ENCODE measurements at regions not wholly inside any gene's neighbourhood (a gene's known extent, or its start where the extent isn't known, plus 50 kb on each side); places are given as distances from the start of the nearest gene placed in this dataset.

DNA sequence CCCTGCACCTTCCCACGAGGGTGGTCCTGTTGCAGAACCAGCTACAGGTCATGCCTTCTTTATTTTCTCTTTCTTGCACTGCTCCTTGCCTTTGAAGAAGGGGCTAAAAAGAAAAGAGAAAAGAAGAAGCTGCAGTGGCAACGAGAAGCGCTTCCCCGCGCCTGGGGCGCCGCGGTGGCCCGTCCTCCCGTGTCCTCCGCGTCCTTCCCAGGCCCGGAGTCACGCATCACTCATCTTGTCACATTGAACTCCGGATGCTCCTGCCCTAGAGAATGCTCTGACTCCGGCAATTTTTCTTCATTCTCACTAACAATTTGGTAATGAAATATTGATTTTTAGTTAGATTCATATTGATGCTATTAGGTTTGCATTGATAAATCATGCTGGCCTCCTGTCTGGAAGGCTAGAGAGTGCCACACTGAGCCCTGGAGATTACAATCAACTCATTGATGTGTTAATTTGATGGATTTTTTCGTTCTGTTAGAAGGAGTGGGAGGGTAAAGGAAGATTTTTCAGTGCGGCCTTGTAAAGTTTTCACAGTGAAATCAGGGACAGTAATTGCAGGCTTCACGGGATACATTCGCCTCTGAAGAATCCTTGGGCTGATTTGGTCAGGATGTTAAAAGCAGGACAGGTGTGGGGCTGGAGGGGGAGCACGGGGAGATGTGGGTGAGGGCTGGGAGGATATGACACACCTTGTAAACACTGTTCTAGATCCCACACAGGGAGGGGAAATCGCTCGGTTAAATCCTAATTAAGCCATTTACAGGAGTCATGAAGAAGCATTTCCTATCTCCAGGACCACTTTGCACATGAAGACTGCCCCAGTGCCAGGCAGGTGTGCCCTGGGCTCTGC, 349.3 kb downstream of the ZNF516 start:
- in situ Hi-C loops (cut with HindIII; ENCODE audit: low sequenced_read_pairs): no loop called here
- H3K4me3 ChIP-seq (ENCODE audit: low read depth, low read length): no peak overlapping the region
- no peak for DNase-seq (ENCODE audit: low read depth, low spot score)
- TF ChIP-seq CTCF (IDR thresholded peaks at IDR 0.05; ENCODE audit: low read depth, low read length): no peak

- H3K4me3 ChIP-seq (ENCODE audit: low read depth, low read length): no peak overlapping the region
- in situ Hi-C loops (cut with HindIII; ENCODE audit: low sequenced_read_pairs): no loop called here
Measured at GRCh38 chr18:76144844-76145243, 350.2 kb downstream of the ZNF516 start.

GRCh38 chr18:76142611-76143010, 352.4 kb downstream of the ZNF516 start:
- in situ Hi-C loops (cut with HindIII; ENCODE audit: low sequenced_read_pairs): no loop called here
- no peak for TF ChIP-seq CTCF (IDR thresholded peaks at IDR 0.05; ENCODE audit: low read depth, low read length)
- DNase-seq (ENCODE audit: low read depth, low spot score): no peak
- H3K4me3 ChIP-seq (ENCODE audit: low read depth, low read length): no peak overlapping the region

More at GRCh38 chr18:76144844-76145243, 350.2 kb downstream of the ZNF516 start:
- no peak for TF ChIP-seq CTCF (IDR thresholded peaks at IDR 0.05; ENCODE audit: low read depth, low read length)
- no peak for DNase-seq (ENCODE audit: low read depth, low spot score)

DNA sequence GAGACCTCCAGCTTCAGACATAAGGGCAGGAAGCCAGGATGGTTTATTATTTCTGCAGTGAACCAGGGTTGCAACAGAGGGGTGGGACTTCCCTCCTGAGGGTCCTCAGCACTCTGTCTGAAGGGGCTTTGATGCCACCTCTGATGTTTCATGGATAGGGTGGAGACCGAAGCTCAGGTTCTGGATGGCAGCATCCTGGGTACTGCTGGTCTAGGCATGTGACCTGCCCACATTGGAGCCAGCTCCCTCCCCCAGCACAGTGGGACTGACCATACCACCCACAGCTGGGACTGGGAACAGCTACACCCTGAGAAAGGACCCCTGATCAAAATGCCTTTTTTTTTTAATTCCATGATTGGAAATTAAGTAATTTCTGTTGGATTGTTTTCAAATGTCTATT, 355.2 kb downstream of the ZNF516 start:
- no peak overlapping the region for H3K4me3 ChIP-seq (ENCODE audit: low read depth, low read length)
- no peak for TF ChIP-seq CTCF (IDR thresholded peaks at IDR 0.05; ENCODE audit: low read depth, low read length)
- DNase-seq (ENCODE audit: low read depth, low spot score): no peak
- in situ Hi-C loops (cut with HindIII; ENCODE audit: low sequenced_read_pairs): no loop called here

- no peak overlapping the region for H3K4me3 ChIP-seq (ENCODE audit: low read depth, low read length)
- DNase-seq (ENCODE audit: low read depth, low spot score): no peak
- in situ Hi-C loops (cut with HindIII; ENCODE audit: low sequenced_read_pairs): no loop called here
- no peak for TF ChIP-seq CTCF (IDR thresholded peaks at IDR 0.05; ENCODE audit: low read depth, low read length)
Measured at GRCh38 chr18:76137216-76137615, 357.8 kb downstream of the ZNF516 start.

DNA sequence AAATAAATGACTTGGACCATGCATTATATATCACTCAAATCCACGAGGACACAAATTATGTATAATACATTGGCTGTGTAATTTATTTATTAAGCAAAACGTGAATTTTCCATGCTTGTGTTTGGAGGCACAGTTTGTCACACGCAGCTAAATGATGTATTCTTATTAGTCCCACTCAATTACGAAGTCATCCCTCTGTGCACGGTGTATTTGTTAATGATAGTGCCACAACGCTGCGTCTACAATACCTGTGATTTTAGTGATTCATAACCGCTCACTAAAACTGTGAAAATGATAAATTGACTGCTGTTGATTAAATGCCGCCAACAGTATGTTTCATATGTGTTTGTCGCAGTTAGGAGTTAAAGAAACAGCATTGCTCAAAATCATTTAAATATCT, 358.3 kb downstream of the ZNF516 start:
- H3K4me3 ChIP-seq (ENCODE audit: low read depth, low read length): no peak overlapping the region
- no peak for TF ChIP-seq CTCF (IDR thresholded peaks at IDR 0.05; ENCODE audit: low read depth, low read length)
- in situ Hi-C loops (cut with HindIII; ENCODE audit: low sequenced_read_pairs): no loop called here
- no peak for DNase-seq (ENCODE audit: low read depth, low spot score)
